OCI-LY1 (cell line): ENCODE measurements at regions not wholly inside any gene's neighbourhood (a gene's known extent, or its start where the extent isn't known, plus 50 kb on each side); places are given as distances from the start of the nearest gene placed in this dataset.
A peak's percentile ranks its signal among the peaks of the same experiment; 100 is the strongest.

Experiments
- H2AFZ ChIP-seq: fragments of 200-600 bp; sonication (generic), shearing (Covaris generic); 2 replicates; pipeline ENCODE4 v1.6.0; 2014; ENCODE audit warnings: antibody characterized with exemption, mild to moderate bottlenecking, low read length
- H3F3A ChIP-seq: fragments of 200-600 bp; sonication (generic), shearing (Covaris generic); 2 replicates; pipeline ENCODE4 v1.6.0; 2014; ENCODE audit warnings: mild to moderate bottlenecking, antibody characterized with exemption, low read length, moderate library complexity; ENCODE audit not compliant: insufficient read depth
- H3K27ac ChIP-seq: fragments of 200-600 bp; sonication (generic); 2 replicates; pipeline ENCODE4 v1.5.1; 2014; ENCODE audit warnings: low read length, mixed run types, mild to moderate bottlenecking, low read depth; ENCODE audit not compliant: poor library complexity, severe bottlenecking
- H3K27me3 ChIP-seq: fragments of 200-600 bp; sonication (generic); 2 replicates; pipeline ENCODE4 v1.6.0; 2014; ENCODE audit warnings: antibody characterized with exemption, mild to moderate bottlenecking, low read length, moderate library complexity; ENCODE audit not compliant: insufficient read depth
- H3K36me3 ChIP-seq: fragments of 200-600 bp; sonication (generic); 2 replicates; pipeline ENCODE4 v1.6.1; 2014; ENCODE audit warnings: mild to moderate bottlenecking, antibody characterized with exemption, low read length, moderate library complexity, mixed read lengths; ENCODE audit not compliant: insufficient read depth
- H3K4me1 ChIP-seq: fragments of 200-600 bp; sonication (generic); 2 replicates; pipeline ENCODE4 v1.5.1; 2014; ENCODE audit warnings: mild to moderate bottlenecking, low read length, moderate library complexity; ENCODE audit not compliant: insufficient read depth, severe bottlenecking
- H3K4me2 ChIP-seq: fragments of 200-600 bp; sonication (generic), shearing (Covaris generic); 2 replicates; pipeline ENCODE4 v1.6.1; 2014; ENCODE audit warnings: low read length
- H3K4me3 ChIP-seq: fragments of 200-600 bp; sonication (generic); 2 replicates; pipeline ENCODE4 v1.5.1; 2014; ENCODE audit warnings: low read length, low read depth, mild to moderate bottlenecking, mixed read lengths; ENCODE audit not compliant: poor library complexity, severe bottlenecking
- H3K79me2 ChIP-seq: fragments of 200-600 bp; shearing (Covaris generic); 2 replicates; pipeline ENCODE4 v1.6.1; 2016; ENCODE audit warnings: mixed run types, low read length, mixed read lengths; ENCODE audit not compliant: insufficient read depth
- H3K9ac ChIP-seq: fragments of 200-600 bp; sonication (generic), shearing (Covaris generic); 2 replicates; pipeline ENCODE4 v1.6.1; 2014; ENCODE audit warnings: mild to moderate bottlenecking, low read length, mixed read lengths
- H3K9me2 ChIP-seq: fragments of 200-600 bp; sonication (generic), shearing (Covaris generic); 2 replicates; pipeline ENCODE4 v1.6.1; 2014; ENCODE audit warnings: low read depth, mild to moderate bottlenecking, low read length, mixed read lengths
- H3K9me3 ChIP-seq: fragments of 200-600 bp; shearing (Covaris generic); 2 replicates; pipeline ENCODE4 v1.6.1; 2014; ENCODE audit warnings: low read length, mixed read lengths
- H4K20me1 ChIP-seq: fragments of 200-600 bp; sonication (generic), shearing (Covaris generic); 2 replicates; pipeline ENCODE4 v1.6.0; 2016; ENCODE audit warnings: mild to moderate bottlenecking, low read length; ENCODE audit not compliant: insufficient read depth
- CTCF ChIP-seq: fragments of 200-600 bp; sonication (generic), shearing (Covaris generic); IDR thresholded peaks from 2 replicates; pipeline ENCODE4 v1.5.1; 2017; ENCODE audit warnings: mild to moderate bottlenecking, antibody characterized with exemption, low read length, moderate library complexity, mixed read lengths
- EZH2 ChIP-seq: fragments of 200-600 bp; sonication (generic), shearing (Covaris generic); IDR thresholded peaks from 2 replicates; pipeline ENCODE4 v1.8.0; 2017; ENCODE audit warnings: borderline replicate concordance, mixed run types, mild to moderate bottlenecking, antibody characterized with exemption, low read length, moderate library complexity, mixed read lengths

- H3K36me3 ChIP-seq: no peaks in the 10 kb centered on the region
- H3K27me3 ChIP-seq: no peaks in the 10 kb centered on the region
- H3K4me2 ChIP-seq: no peak overlapping the region
- H3K4me3 ChIP-seq: no peak overlapping the region
- H3K79me2 ChIP-seq: no peaks in the 10 kb centered on the region
- no peaks in the 10 kb centered on the region for H3F3A ChIP-seq
- TF ChIP-seq EZH2 (no peak), CTCF (no peak)
- H3K9me3 ChIP-seq: no peaks in the 10 kb centered on the region
- H3K4me1 ChIP-seq: no peaks in the 10 kb centered on the region
- H3K27ac ChIP-seq: no peak overlapping the region
- no peak overlapping the region for H2AFZ ChIP-seq
- H4K20me1 ChIP-seq: no peaks in the 10 kb centered on the region
- H3K9me2 ChIP-seq: no peaks in the 10 kb centered on the region
- no peak overlapping the region for H3K9ac ChIP-seq
Measured at GRCh38 chr7:38068461-38068860, 109.6 kb upstream of the STARD3NL start.

- no peaks in the 10 kb centered on the region for H4K20me1 ChIP-seq
- H3K27me3 ChIP-seq: no peaks in the 10 kb centered on the region
- H2AFZ ChIP-seq: no peak overlapping the region
- no peaks in the 10 kb centered on the region for H3K9me3 ChIP-seq
- TF ChIP-seq EZH2 (no peak), CTCF (no peak)
- H3K4me3 ChIP-seq: no peak overlapping the region
- no peaks in the 10 kb centered on the region for H3K36me3 ChIP-seq
- no peaks in the 10 kb centered on the region for H3K9me2 ChIP-seq
- no peak overlapping the region for H3K9ac ChIP-seq
- no peaks in the 10 kb centered on the region for H3F3A ChIP-seq
- no peak overlapping the region for H3K27ac ChIP-seq
- no peaks in the 10 kb centered on the region for H3K4me1 ChIP-seq
- H3K4me2 ChIP-seq: no peak overlapping the region
- H3K79me2 ChIP-seq: no peaks in the 10 kb centered on the region
Measured at GRCh38 chr7:38069052-38069451, 109.0 kb upstream of the STARD3NL start.

- Histone ChIP-seq H3K27me3 (no peaks in the 10 kb centered on the region), H3K4me2 (no peak overlapping the region), H3K27ac (no peak overlapping the region), H3K9me3 (no peaks in the 10 kb centered on the region), H3K36me3 (no peaks in the 10 kb centered on the region), H2AFZ (no peak overlapping the region), H3F3A (no peaks in the 10 kb centered on the region), H3K79me2 (no peaks in the 10 kb centered on the region), H4K20me1 (no peaks in the 10 kb centered on the region), H3K4me1 (no peaks in the 10 kb centered on the region), H3K4me3 (no peak overlapping the region), H3K9ac (no peak overlapping the region), H3K9me2 (no peaks in the 10 kb centered on the region)
- TF ChIP-seq EZH2 (no peak), CTCF (peak; percentile 73)
Measured at GRCh38 chr7:38070718-38071117, 107.3 kb upstream of the STARD3NL start.
